Lower leg skin (tissue), 4 donors: ENCODE measurements at regions not wholly inside any gene's neighbourhood (a gene's known extent, or its start where the extent isn't known, plus 50 kb on each side); places are given as distances from the start of the nearest gene placed in this dataset.

ENCODE experiments used
- DNase-seq, 2 donors: peaks; one replicate each; pipeline ENCODE4 v3.0.0-alpha.2; 2019; ENCODE audit warnings: low spot score in 2 of 2
- H3K4me3 ChIP-seq: fragments of 200-600 bp; sonication (generic); 2 replicates; pipeline ENCODE4 v1.5.1; 2017; ENCODE audit warnings: mild to moderate bottlenecking, low read depth; ENCODE audit not compliant: poor library complexity, severe bottlenecking
- POLR2A ChIP-seq, 2 donors: fragments of 450-650 bp; IDR thresholded peaks; one replicate each; pipeline ENCODE4 v1.6.1; 2016 to 2017; ENCODE audit warnings: antibody characterized with exemption in 2 of 2, mild to moderate bottlenecking in 1 of 2, moderate library complexity in 1 of 2
- WGBS, 2 donors: methylation state at CpG; one replicate each; pipeline ENCODE4 v1.1.5; 2018; 5-methylcytosine and 5-hydroxymethylcytosine counted together
- intact Hi-C: fragments of 100-400 bp; cut with DNase I; formaldehyde crosslinking; loops from one replicate; pipeline ENCODE4 v1.15.0; 2023; ENCODE audit warnings: low total_unique reads
- TF ChIP-seq, protein P1 (sequence below), 3 donors: fragments of 450-650 bp; IDR thresholded peaks; one replicate each; pipeline ENCODE4 v1.5.1; 2016; ENCODE audit warnings: antibody characterized with exemption in 3 of 3, mild to moderate bottlenecking in 3 of 3, moderate library complexity in 2 of 3

DNA sequence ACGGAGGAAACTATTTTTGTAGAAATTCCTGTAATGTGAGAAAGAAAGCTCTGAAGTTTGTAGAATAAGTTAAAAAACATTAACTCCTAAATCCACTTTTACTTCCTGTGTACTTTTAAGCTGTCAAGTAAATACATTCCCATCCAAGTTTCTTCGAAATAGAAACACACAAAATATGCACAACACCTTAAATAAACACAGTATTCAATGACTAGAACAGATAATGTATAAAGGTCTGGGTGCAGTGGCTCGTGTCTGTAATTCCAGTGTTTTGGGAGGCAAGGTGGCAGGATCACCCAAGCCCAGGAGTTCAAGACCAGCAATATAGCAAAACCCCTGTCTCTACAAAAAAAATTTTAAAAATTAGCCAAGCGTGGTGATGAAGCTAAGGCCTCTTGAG lies 121.9 kb upstream of the ODAD2 start:
- intact Hi-C loops = no loop called here
- WGBS, 2 donors = 73 to 88% methylated on average over 4 of the region's 4 CpGs
- TF ChIP-seq POLR2A (IDR thresholded peaks at IDR 0.05) = no peak
- TF ChIP-seq, protein P1, sequence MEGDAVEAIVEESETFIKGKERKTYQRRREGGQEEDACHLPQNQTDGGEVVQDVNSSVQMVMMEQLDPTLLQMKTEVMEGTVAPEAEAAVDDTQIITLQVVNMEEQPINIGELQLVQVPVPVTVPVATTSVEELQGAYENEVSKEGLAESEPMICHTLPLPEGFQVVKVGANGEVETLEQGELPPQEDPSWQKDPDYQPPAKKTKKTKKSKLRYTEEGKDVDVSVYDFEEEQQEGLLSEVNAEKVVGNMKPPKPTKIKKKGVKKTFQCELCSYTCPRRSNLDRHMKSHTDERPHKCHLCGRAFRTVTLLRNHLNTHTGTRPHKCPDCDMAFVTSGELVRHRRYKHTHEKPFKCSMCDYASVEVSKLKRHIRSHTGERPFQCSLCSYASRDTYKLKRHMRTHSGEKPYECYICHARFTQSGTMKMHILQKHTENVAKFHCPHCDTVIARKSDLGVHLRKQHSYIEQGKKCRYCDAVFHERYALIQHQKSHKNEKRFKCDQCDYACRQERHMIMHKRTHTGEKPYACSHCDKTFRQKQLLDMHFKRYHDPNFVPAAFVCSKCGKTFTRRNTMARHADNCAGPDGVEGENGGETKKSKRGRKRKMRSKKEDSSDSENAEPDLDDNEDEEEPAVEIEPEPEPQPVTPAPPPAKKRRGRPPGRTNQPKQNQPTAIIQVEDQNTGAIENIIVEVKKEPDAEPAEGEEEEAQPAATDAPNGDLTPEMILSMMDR (IDR thresholded peaks at IDR 0.05) = no peak
- DNase-seq = no peak
- H3K4me3 ChIP-seq = no peak overlapping the region

DNA sequence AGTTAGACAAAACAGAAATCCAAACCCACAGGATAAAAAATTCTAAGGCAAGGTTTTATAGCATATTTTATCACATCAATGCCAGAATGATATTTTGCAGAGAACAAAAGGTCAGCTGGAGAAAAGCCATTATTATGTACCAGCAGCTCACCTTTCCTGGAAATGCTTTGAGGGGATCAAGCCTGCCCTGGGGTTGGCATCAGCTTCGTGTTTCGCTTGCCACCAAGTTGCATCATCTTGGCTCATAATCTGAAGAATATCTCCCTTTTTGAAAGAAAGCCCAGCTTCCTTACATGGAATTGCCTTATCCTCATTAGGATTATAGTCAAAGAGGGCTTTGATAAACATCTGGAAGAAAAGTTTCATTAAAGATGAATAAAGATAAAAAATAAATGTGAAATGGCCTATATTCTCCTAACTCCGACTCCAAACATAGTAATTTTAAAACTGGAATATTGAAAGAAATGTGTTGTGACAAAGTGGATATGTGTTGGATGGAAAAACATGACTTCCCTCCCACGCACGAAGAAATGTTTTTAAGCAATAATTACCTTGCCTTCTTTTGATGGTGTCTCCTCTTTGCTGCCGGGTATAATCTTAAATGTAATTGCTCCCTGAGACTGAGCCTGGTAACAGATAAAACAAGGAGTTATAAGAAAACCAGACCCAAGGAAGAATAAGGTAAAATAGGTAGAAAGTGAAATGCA lies 121.3 kb upstream of the ODAD2 start:
- H3K4me3 ChIP-seq = no peak overlapping the region
- WGBS, 2 donors = 49 to 66% methylated on average over 6 of the region's 6 CpGs
- no peak for DNase-seq
- intact Hi-C loops = no loop called here
- TF ChIP-seq, protein P1 (IDR thresholded peaks at IDR 0.05) = no peak
- TF ChIP-seq POLR2A (IDR thresholded peaks at IDR 0.05) = no peak

DNA sequence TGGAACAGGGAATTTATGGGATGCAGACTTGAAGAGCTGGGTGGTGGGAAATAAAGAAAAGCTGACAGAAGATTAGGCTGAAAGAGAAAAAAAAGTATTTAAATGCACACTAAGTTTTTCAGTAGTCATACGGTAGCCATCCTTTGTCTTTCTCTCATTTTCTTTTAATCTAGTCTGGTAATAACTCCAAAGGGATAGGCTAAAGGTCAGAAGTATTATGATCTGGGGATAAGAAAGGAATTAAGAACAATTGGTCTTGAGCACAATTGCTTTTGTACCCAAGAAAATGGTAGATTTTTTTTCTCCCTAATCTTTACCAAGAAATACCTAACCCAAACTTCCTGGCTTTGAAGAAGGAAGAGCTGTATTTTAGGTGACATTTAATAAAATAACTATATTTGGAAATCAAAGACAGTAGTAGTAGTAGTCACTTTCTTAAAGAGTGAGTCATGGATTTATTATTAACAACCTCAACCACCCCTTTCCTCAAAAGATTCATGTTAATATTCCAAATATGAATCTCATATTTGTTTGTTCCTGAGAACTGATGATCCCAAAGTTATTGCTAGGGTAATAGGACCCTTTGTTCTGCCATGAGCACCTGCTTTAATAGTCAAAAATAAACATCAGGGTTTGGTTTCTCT lies 120.2 kb upstream of the ODAD2 start:
- no peak overlapping the region for H3K4me3 ChIP-seq
- TF ChIP-seq POLR2A (IDR thresholded peaks at IDR 0.05) = no peak
- TF ChIP-seq, protein P1 (IDR thresholded peaks at IDR 0.05) = no peak
- DNase-seq = no peak
- intact Hi-C loops = no loop called here
- 81 to 84% methylated on average over 1 of the region's 1 CpG for WGBS, 2 donors

DNA sequence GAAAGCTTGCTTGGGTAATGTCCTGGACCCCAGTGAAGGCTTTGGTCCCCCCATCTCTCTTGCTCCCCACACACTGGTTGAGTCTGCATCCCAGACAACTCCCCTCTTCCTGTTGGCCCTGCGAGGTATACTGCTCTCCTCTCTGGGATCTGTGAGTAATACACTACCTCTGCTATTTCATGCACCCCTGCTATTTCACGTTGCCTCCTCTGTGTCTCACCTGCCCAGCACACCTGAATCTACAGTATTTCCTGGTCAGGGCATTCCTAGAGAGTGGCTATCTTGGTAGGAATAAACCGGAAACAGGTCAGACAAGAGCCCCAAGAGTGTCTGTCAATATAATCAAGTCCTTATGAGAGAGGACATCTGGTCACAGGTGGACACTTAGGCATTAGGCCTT lies 114.3 kb upstream of the ODAD2 start:
- H3K4me3 ChIP-seq = no peak overlapping the region
- WGBS, 2 donors = 72 to 93% methylated on average over 3 of the region's 3 CpGs
- intact Hi-C loops = no loop called here
- no peak for DNase-seq
- TF ChIP-seq POLR2A (IDR thresholded peaks at IDR 0.05) = no peak
- TF ChIP-seq, protein P1 (IDR thresholded peaks at IDR 0.05) = no peak

DNA sequence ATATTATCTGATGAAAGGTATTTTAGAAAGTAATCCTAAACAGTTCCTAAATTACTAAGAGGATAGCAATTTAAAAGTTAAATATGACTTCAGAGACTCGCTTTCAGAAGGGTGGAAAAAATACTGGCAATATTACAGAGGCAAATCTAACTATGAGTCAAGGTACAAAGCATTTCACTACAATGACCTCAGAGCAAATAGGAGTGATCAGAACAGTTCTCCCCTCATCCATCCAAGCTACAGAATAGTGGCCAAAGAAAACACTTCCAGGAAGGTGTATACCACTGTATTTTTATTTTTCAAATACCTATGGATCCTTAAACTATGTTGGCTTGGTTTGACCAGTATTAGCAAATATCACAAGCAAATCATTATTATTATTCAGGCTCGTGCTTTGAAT lies 112.8 kb upstream of the ODAD2 start:
- no peak overlapping the region for H3K4me3 ChIP-seq
- TF ChIP-seq, protein P1 (IDR thresholded peaks at IDR 0.05) = no peak
- no peak for TF ChIP-seq POLR2A (IDR thresholded peaks at IDR 0.05)
- 78 to 80% methylated on average over 2 of the region's 2 CpGs for WGBS, 2 donors
- no peak for DNase-seq
- intact Hi-C loops = no loop called here
